AG04449 (cell line): ENCODE measurements at regions not wholly inside any gene's neighbourhood (a gene's known extent, or its start where the extent isn't known, plus 50 kb on each side); places are given as distances from the start of the nearest gene placed in this dataset.

Source experiments
- CTCF ChIA-PET: fragments of 350-600 bp; formaldehyde crosslinking; extraction: SDS; loops from one replicate; lab custom pipeline; 2021; ENCODE audit warnings: antibody characterized with exemption; lab: Yijun Ruan, JAX
- POLR2A ChIA-PET: fragments of 400-600, 350-600 bp; formaldehyde crosslinking; extraction: SDS; loops from one replicate; lab custom pipeline; 2020; ENCODE audit warnings: antibody characterized with exemption, inconsistent platforms; lab: Yijun Ruan, JAX
- DNase-seq: peaks from one replicate; pipeline ENCODE4 v3.0.0-alpha.2; 2010; ENCODE audit warnings: low read depth, low spot score
- H3K4me3 ChIP-seq: 2 replicates; pipeline ENCODE4 v1.5.1; 2011; ENCODE audit warnings: low read depth, mild to moderate bottlenecking, control low read depth, low read length
- TF ChIP-seq, protein P1 (sequence below): IDR thresholded peaks from one replicate; pipeline ENCODE4 v1.5.1; 2011; ENCODE audit warnings: mild to moderate bottlenecking, moderate library complexity, low read length, control low read depth, inconsistent platforms; ENCODE audit not compliant: insufficient read depth; ENCODE audit errors: missing control alignments

DNA sequence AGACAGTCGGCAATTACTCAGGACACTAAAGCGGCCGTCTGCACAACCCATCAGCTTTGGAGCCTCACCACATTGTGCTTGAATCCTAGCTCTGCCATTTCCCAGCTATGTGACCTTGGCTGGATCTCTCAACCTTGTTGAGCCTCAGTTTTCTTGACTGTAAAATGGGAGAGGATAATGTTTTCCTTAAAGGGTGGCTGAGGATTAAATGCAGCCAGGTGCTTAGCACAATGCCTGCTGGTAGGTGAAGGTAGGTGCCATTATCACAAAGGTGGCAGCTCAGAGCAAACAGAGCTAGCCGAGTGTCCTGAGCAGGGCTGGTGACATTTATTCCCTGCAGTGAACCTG is 508.5 kb upstream of the ZMIZ1 start:
- no peak overlapping the region for H3K4me3 ChIP-seq
- CTCF ChIA-PET = interaction anchor here (1.0 kb wide), 1 partner anchor 635 kb away, joined by 3 read pairs; no protein-coding TSS in a partner anchor
- TF ChIP-seq, protein P1, sequence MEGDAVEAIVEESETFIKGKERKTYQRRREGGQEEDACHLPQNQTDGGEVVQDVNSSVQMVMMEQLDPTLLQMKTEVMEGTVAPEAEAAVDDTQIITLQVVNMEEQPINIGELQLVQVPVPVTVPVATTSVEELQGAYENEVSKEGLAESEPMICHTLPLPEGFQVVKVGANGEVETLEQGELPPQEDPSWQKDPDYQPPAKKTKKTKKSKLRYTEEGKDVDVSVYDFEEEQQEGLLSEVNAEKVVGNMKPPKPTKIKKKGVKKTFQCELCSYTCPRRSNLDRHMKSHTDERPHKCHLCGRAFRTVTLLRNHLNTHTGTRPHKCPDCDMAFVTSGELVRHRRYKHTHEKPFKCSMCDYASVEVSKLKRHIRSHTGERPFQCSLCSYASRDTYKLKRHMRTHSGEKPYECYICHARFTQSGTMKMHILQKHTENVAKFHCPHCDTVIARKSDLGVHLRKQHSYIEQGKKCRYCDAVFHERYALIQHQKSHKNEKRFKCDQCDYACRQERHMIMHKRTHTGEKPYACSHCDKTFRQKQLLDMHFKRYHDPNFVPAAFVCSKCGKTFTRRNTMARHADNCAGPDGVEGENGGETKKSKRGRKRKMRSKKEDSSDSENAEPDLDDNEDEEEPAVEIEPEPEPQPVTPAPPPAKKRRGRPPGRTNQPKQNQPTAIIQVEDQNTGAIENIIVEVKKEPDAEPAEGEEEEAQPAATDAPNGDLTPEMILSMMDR = no peak
- DNase-seq = no peak
- POLR2A ChIA-PET = no interaction called here

DNA sequence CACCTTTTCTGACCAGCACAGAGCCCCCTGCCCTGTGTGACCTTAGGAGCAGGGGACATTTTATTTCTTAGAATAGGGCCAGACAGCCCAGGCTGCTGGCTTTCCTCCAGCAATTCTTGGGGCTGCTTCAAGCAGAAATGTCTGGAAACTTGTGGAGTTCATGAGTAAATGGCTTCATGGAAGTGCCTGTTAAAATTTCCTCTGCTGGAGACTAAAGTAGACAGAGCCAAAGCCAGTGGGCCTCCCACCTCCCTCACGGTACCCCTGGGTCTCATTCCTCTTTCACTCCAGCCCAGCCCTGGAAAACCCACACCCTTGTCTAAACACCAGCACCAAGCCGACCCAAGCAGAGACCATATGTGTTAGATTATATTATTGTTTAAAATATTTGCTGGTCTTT is 505.5 kb upstream of the ZMIZ1 start:
- CTCF ChIA-PET = interaction anchor here (0.6 kb wide), 1 partner anchor 14 kb away, joined by 3 read pairs; no protein-coding TSS in a partner anchor
- H3K4me3 ChIP-seq = no peak overlapping the region
- TF ChIP-seq, protein P1 = no peak
- POLR2A ChIA-PET = no interaction called here
- DNase-seq = no peak

DNA sequence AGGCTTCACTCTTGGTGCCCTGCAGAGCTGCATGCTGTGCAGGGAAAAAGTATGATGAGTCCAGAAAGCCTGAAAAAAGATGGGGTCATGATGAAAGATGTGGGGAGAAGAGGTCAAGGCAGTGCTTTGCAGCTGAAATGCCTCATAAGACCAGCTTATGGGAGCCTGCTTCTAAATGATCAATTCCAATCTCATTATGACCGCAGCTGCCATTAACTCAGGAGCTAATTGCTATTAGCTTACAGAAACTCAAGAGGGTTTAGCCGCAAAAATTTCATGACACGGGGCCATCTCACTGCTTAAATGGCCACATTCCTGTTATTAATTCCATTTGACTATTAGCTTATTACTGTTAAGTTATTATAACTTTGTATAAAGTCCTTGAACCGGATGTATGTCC is 502.9 kb upstream of the ZMIZ1 start:
- CTCF ChIA-PET = interaction anchor here (1.1 kb wide), 2 partner anchors 15 to 518 kb away, joined by 3 to 4 read pairs; no protein-coding TSS in a partner anchor
- POLR2A ChIA-PET = no interaction called here
- TF ChIP-seq, protein P1 = no peak
- no peak overlapping the region for H3K4me3 ChIP-seq
- no peak for DNase-seq

DNA sequence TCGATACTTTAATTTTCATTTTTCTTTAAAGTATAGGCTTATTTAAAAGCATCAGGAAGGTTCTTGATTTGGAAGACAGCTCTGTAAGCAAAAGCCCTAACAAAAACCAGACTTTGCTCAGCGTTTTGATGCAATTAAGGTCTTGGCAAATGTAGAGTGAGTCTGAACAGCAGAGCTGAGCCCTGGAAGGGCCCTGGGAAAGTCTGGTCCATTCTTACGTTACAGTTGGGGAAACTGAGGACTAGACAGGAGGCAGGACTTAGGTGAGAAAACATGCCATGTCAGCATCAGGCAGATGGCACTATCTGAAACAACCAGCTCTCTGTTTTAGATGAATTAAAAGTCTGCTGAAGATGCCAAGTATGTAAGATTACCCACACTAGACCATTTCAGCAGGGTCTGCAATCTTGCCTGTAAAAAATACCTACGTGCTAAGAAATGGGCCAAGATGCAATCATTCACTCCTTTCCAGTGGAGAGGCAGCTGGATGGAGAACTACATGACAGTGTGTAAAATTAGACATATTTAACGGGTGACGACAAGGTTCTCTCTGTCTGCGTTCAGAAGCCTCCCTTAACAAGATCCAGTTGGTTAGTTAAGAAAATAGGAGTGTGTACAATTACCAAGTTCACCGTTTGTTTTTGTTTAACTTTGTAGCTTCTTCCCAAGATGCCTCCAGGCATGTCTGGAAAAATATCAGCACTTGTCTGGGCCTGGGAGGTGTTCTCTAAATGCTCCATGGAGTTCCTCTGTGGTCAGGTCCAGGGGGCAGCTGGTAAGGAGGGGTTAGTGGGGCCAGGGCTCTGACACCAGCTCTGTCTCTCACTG is 502.3 kb upstream of the ZMIZ1 start:
- POLR2A ChIA-PET = no interaction called here
- DNase-seq = no peak

DNA sequence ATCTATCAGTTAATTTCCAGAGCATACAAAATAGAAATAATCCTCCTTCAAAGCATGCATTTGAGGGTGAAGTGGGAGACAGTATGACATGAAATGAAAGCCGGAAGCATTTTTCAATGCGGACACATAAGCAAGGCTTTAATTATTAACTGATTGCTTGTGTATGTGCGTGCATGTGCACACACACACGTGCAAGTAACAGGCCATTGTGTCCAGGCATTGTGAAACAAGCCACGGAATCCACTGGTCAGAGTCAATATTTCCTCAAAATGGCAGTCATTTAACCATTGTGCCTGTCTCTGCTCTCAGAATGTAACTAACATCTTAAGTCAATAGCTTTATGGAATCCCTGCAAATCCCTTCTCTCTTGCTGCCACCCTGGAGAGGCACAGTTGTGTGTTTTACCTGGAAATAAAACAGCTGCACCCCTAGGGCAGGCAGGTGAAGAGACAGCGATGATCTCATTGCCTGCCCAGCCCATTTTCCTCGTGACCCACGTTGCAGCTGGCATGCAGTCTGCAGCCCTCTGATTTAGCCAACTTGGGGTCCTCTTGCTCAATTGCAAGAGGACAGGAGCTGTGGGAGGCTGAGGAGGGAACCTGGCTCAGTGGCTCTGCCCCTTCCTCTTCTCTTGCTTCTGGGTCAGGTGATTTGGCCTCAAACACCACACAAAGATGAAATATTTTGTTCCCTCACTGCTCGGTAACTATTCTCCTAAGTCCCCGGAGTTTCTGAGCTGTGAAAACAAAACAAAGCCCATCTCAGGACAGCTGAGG is 500.9 kb upstream of the ZMIZ1 start:
- no peak for DNase-seq
- POLR2A ChIA-PET = no interaction called here
- CTCF ChIA-PET = interaction anchor here (1.2 kb wide), 1 partner anchor 19 kb away, joined by 4 read pairs; no protein-coding TSS in a partner anchor
- TF ChIP-seq, protein P1 = no peak
- no peak overlapping the region for H3K4me3 ChIP-seq

More for the DNA sequence above, 502.3 kb upstream of the ZMIZ1 start:
- CTCF ChIA-PET = interaction anchor here (1.0 to 1.2 kb wide), 4 partner anchors 13 to 519 kb away, joined by 3 to 4 read pairs (median 4); no protein-coding TSS in a partner anchor
- TF ChIP-seq, protein P1 = no peak
- H3K4me3 ChIP-seq = no peak overlapping the region

DNA sequence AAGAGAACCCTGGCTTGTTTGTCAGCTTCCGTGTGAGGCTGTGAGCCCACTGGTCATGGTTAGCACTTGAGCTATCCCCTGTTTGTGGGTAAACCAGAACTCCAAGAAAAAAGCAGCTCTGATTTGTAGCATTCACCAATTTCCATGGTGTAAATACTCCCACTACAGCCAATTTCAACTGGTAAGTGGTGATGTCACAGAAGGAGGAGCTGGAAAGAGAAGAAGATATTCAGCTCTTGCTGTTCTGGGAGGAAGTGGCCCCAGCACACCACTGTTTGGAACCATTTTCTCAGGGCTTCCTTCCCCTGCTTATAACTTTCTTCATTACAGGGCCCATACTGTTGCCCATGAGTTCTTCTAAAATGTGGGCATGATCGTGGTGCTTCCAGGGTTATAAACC is 500.1 kb upstream of the ZMIZ1 start:
- DNase-seq = no peak
- CTCF ChIA-PET = no interaction called here
- TF ChIP-seq, protein P1 = no peak
- POLR2A ChIA-PET = no interaction called here
- no peak overlapping the region for H3K4me3 ChIP-seq
